SU-DHL-6 (cell line): ENCODE measurements at regions not wholly inside any gene's neighbourhood (a gene's known extent, or its start where the extent isn't known, plus 50 kb on each side); places are given as distances from the start of the nearest gene placed in this dataset.

Experiments
- H2AFZ ChIP-seq: fragments of 200-600 bp; sonication (generic); 2 replicates; pipeline ENCODE4 v1.6.1; 2014; ENCODE audit warnings: low read depth, mild to moderate bottlenecking, moderate library complexity, mixed read lengths, antibody characterized with exemption, low read length; ENCODE audit not compliant: severe bottlenecking
- H3F3A ChIP-seq: fragments of 200-600 bp; shearing (Covaris generic); 2 replicates; pipeline ENCODE4 v1.6.0; 2016; ENCODE audit warnings: antibody characterized with exemption, mild to moderate bottlenecking; ENCODE audit not compliant: insufficient read depth
- H3K27ac ChIP-seq: fragments of 200-600 bp; sonication (generic); 2 replicates; pipeline ENCODE4 v1.5.1; 2016; ENCODE audit warnings: low read depth, mild to moderate bottlenecking, low read length, moderate library complexity, mixed read lengths
- H3K27me3 ChIP-seq: fragments of 200-600 bp; sonication (generic), shearing (Covaris generic); 2 replicates; pipeline ENCODE4 v1.6.0; 2014; ENCODE audit warnings: mild to moderate bottlenecking, low read length
- H3K36me3 ChIP-seq: fragments of 200-600 bp; sonication (generic); 2 replicates; pipeline ENCODE4 v1.6.1; 2014; ENCODE audit warnings: mild to moderate bottlenecking, low read length, mixed read lengths
- H3K4me2 ChIP-seq: fragments of 300-600, 200-600 bp; shearing (Covaris generic), sonication (generic); 2 replicates; pipeline ENCODE4 v1.6.0; 2014; ENCODE audit warnings: low read length, low read depth, mild to moderate bottlenecking; ENCODE audit not compliant: poor library complexity, severe bottlenecking
- H3K4me3 ChIP-seq: fragments of 200-600 bp; sonication (generic); 2 replicates; pipeline ENCODE4 v1.5.1; 2014; ENCODE audit warnings: antibody characterized with exemption, low read length, mild to moderate bottlenecking, mixed read lengths; ENCODE audit not compliant: insufficient read depth, poor library complexity, severe bottlenecking
- H3K79me2 ChIP-seq: fragments of 200-600 bp; sonication (generic); 2 replicates; pipeline ENCODE4 v1.6.1; 2014; ENCODE audit warnings: mild to moderate bottlenecking, low read length, moderate library complexity; ENCODE audit not compliant: insufficient read depth
- H3K9ac ChIP-seq: fragments of 200-600 bp; sonication (generic); 2 replicates; pipeline ENCODE4 v1.7.0; 2014; ENCODE audit warnings: mild to moderate bottlenecking, low read length
- H3K9me2 ChIP-seq: fragments of 200-600 bp; sonication (generic); replicated peaks from 2 replicates; pipeline ENCODE4 v1.6.1; 2014; ENCODE audit warnings: low read length; ENCODE audit not compliant: insufficient read depth
- H3K9me3 ChIP-seq: fragments of 200-600 bp; sonication (generic); 2 replicates; pipeline ENCODE4 v1.6.1; 2014; ENCODE audit warnings: low read length, mixed read lengths; ENCODE audit not compliant: insufficient read depth
- H4K20me1 ChIP-seq: fragments of 200-600 bp; sonication (generic); 2 replicates; pipeline ENCODE4 v1.6.1; 2014; ENCODE audit warnings: low read depth, mild to moderate bottlenecking, antibody characterized with exemption, low read length, moderate library complexity, mixed read lengths
- CTCF ChIP-seq: fragments of 200-600 bp; sonication (generic); IDR thresholded peaks from one replicate; pipeline ENCODE4 v1.5.1; 2017; ENCODE audit warnings: antibody characterized with exemption, mild to moderate bottlenecking, low read length, moderate library complexity; ENCODE audit not compliant: insufficient read depth, poor library complexity, severe bottlenecking
- EZH2phosphoT487 ChIP-seq: fragments of 200-600 bp; sonication (generic), shearing (Covaris generic); conservative IDR thresholded peaks from 2 replicates; pipeline ENCODE4 v1.6.1; 2018; ENCODE audit warnings: mild to moderate bottlenecking, antibody characterized with exemption, low read length, moderate library complexity, mixed read lengths

GRCh38 chr12:19852100-19852855 lies 413.0 kb downstream of the AEBP2 start:
- H3K36me3 ChIP-seq: no peaks in the 10 kb centered on the region
- no peaks in the 10 kb centered on the region for H3F3A ChIP-seq
- no peak for TF ChIP-seq EZH2phosphoT487
- no peak for TF ChIP-seq CTCF
- no peaks in the 10 kb centered on the region for H3K79me2 ChIP-seq
- no peak overlapping the region for H3K4me3 ChIP-seq
- H4K20me1 ChIP-seq: no peaks in the 10 kb centered on the region
- no peak overlapping the region for H3K9ac ChIP-seq
- H3K9me2 ChIP-seq: no peaks in the 10 kb centered on the region
- H3K9me3 ChIP-seq: no peaks in the 10 kb centered on the region
- no peak overlapping the region for H2AFZ ChIP-seq
- H3K27ac ChIP-seq: no peak overlapping the region
- H3K4me2 ChIP-seq: no peak overlapping the region
- H3K27me3 ChIP-seq: no peaks in the 10 kb centered on the region

DNA sequence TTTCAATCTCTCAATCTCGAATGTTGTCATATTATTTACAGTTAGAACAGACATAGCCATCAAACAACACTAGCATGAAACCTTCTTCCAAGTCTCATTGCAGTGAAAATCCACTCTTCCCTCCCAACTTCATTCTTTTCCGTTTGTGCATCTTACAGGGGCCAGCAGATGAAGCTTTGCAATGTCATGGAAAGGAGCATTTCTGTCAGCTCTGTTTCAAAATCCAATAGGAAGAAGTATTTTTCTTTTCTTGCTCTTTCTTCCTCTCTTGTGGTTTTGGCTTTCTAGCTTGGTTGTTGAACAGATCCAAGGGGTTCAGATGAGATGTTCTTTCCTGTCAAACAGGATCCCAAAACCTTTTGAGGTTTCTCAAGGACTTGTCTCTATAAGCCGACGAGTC lies 416.6 kb downstream of the AEBP2 start:
- H3K9ac ChIP-seq: no peak overlapping the region
- H3K36me3 ChIP-seq: no peaks in the 10 kb centered on the region
- H3K27me3 ChIP-seq: no peaks in the 10 kb centered on the region
- H3K4me2 ChIP-seq: no peak overlapping the region
- no peaks in the 10 kb centered on the region for H4K20me1 ChIP-seq
- no peaks in the 10 kb centered on the region for H3F3A ChIP-seq
- no peak overlapping the region for H3K4me3 ChIP-seq
- no peaks in the 10 kb centered on the region for H3K79me2 ChIP-seq
- no peaks in the 10 kb centered on the region for H3K9me3 ChIP-seq
- no peaks in the 10 kb centered on the region for H3K9me2 ChIP-seq
- TF ChIP-seq CTCF: no peak
- no peak for TF ChIP-seq EZH2phosphoT487
- no peak overlapping the region for H3K27ac ChIP-seq
- no peak overlapping the region for H2AFZ ChIP-seq

DNA sequence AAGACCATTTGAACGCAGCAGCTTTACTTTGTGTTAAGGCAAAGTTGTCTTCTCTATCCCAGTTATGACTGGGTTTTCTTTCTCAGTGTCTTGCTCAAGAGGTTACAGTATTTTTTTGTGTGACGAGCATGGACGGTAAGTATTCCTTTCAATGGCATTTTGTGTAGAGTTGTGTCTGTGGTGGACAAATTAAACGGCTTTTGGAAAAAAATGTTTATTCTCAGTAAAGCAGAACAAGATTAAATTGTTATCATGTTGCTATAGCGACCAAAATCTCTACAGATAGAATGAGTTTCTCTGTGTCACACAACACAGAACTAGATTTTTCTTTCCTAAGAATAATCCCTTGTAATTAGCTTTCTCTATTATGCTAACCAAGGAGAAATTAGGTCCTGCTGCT lies 417.1 kb downstream of the AEBP2 start:
- Histone ChIP-seq H3K27ac (no peak overlapping the region), H3F3A (no peaks in the 10 kb centered on the region), H3K79me2 (no peaks in the 10 kb centered on the region), H3K27me3 (no peaks in the 10 kb centered on the region), H4K20me1 (no peaks in the 10 kb centered on the region), H3K36me3 (no peaks in the 10 kb centered on the region), H2AFZ (no peak overlapping the region), H3K9me2 (no peaks in the 10 kb centered on the region), H3K4me3 (no peak overlapping the region), H3K9ac (no peak overlapping the region), H3K4me2 (no peak overlapping the region), H3K9me3 (no peaks in the 10 kb centered on the region)
- TF ChIP-seq CTCF (no peak), EZH2phosphoT487 (no peak)
